Naive thymus-derived CD4-positive, alpha-beta T cell (primary cell): ENCODE measurements at regions not wholly inside any gene's neighbourhood (a gene's known extent, or its start where the extent isn't known, plus 50 kb on each side); places are given as distances from the start of the nearest gene placed in this dataset.
A peak's percentile ranks its signal among the peaks of the same experiment; 100 is the strongest.

Experiments
- ATAC-seq: fragments of 150-1000 bp; cut with Tn5 transposase; 2 replicates; pipeline ENCODE4 v1.10.0; 2021; ENCODE audit warnings: mild to moderate bottlenecking, moderate library complexity
- CTCF ChIA-PET: fragments of 350-600 bp; sonication (Branson Sonifier 250); formaldehyde crosslinking; loops from one replicate; lab custom pipeline; 2021; ENCODE audit warnings: antibody characterized with exemption; lab: Charles Lee
- POLR2A ChIA-PET: fragments of 350-600 bp; sonication (Branson Sonifier 250); formaldehyde crosslinking; loops from one replicate; lab custom pipeline; 2021; ENCODE audit warnings: antibody characterized with exemption, inconsistent platforms; lab: Charles Lee
- DNase-seq, 9 donors: peaks; one replicate each; pipeline versions ENCODE4 v3.0.0 to v3.0.0-alpha.2; 2020 to 2022; ENCODE audit warnings: mixed read lengths in 1 of 9
- H3K27ac ChIP-seq: one replicate; pipeline ENCODE4 v1.7.0; 2013; ENCODE audit warnings: mild to moderate bottlenecking, low read depth, low read length, moderate library complexity
- H3K27me3 ChIP-seq, 2 donors: one replicate each; pipeline ENCODE4 v1.7.0; 2013; ENCODE audit warnings: low read length in 2 of 2, mild to moderate bottlenecking in 2 of 2, moderate library complexity in 2 of 2; ENCODE audit not compliant: control insufficient read depth in 2 of 2, insufficient read depth in 2 of 2
- H3K36me3 ChIP-seq, 3 experiments: 1 replicate in 2 of 3; 2 replicates in 1 of 3; pipeline ENCODE4 v1.7.0; 2013; ENCODE audit warnings: low read length in 3 of 3, mild to moderate bottlenecking in 3 of 3, moderate library complexity in 1 of 3; ENCODE audit not compliant: insufficient read depth in 3 of 3, control insufficient read depth in 2 of 3
- H3K4me1 ChIP-seq, 2 donors: one replicate each; pipeline ENCODE4 v1.7.0; 2013; ENCODE audit warnings: low read length in 2 of 2, mild to moderate bottlenecking in 2 of 2, moderate library complexity in 1 of 2; ENCODE audit not compliant: control insufficient read depth in 2 of 2, insufficient read depth in 2 of 2
- H3K4me3 ChIP-seq: 2 replicates; pipeline ENCODE4 v1.7.0; 2013; ENCODE audit warnings: mild to moderate bottlenecking, low read length
- H3K9me3 ChIP-seq, 3 experiments: 1 replicate in 2 of 3; 2 replicates in 1 of 3; pipeline ENCODE4 v1.7.0; 2013; ENCODE audit warnings: low read length in 3 of 3; ENCODE audit not compliant: control insufficient read depth in 2 of 3
- H3K27ac Mint-ChIP-seq, 9 donors: one replicate each; pipeline ENCODE4 v1.8.0; 2020 to 2022; ENCODE audit warnings: mixed read lengths in 9 of 9, mild to moderate bottlenecking in 8 of 9, moderate library complexity in 5 of 9, inconsistent platforms in 2 of 9
- H3K27me3 Mint-ChIP-seq, 5 donors: one replicate each; pipeline ENCODE4 v1.8.0; 2021 to 2022; ENCODE audit warnings: mixed read lengths in 5 of 5, mild to moderate bottlenecking in 1 of 5
- H3K36me3 Mint-ChIP-seq, 5 donors: one replicate each; pipeline ENCODE4 v1.8.0; 2020 to 2022; ENCODE audit warnings: mixed read lengths in 5 of 5, mild to moderate bottlenecking in 3 of 5, inconsistent platforms in 1 of 5
- H3K4me1 Mint-ChIP-seq, 7 donors: one replicate each; pipeline ENCODE4 v1.8.0; 2020 to 2022; ENCODE audit warnings: mixed read lengths in 7 of 7, mild to moderate bottlenecking in 3 of 7, inconsistent platforms in 1 of 7
- H3K4me3 Mint-ChIP-seq, 10 donors: one replicate each; pipeline ENCODE4 v1.8.0; 2020 to 2022; ENCODE audit warnings: mild to moderate bottlenecking in 10 of 10, mixed read lengths in 10 of 10, moderate library complexity in 6 of 10, inconsistent platforms in 2 of 10
- H3K9me3 Mint-ChIP-seq, 11 donors: one replicate each; pipeline ENCODE4 v1.8.0; 2020 to 2022; ENCODE audit warnings: mixed read lengths in 11 of 11, mild to moderate bottlenecking in 4 of 11, inconsistent platforms in 1 of 11, moderate library complexity in 1 of 11
- intact Hi-C, 2 donors: fragments of 100-400 bp; cut with micrococcal nuclease; formaldehyde crosslinking; loops; one replicate each; pipeline ENCODE4 v1.15.1; 2023

GRCh38 chr1:104440011-104440410, 690.3 kb downstream of the AMY1C start:
- H3K4me3 ChIP-seq: no peak overlapping the region
- Mint-ChIP-seq H3K36me3 (no peaks in the 10 kb centered on the region), H3K9me3 (peaks cover 1 to 37% (median 14%) of the 10 kb centered on the region in 11 donors), H3K27me3 (no peaks in the 10 kb centered on the region), H3K4me1 (no peaks in the 10 kb centered on the region), H3K27ac (no peak overlapping the region), H3K4me3 (no peak overlapping the region)
- no peaks in the 10 kb centered on the region for H3K4me1 ChIP-seq
- no peaks in the 10 kb centered on the region for H3K36me3 ChIP-seq
- H3K27ac ChIP-seq: no peak overlapping the region
- intact Hi-C loops: no loop called here
- ChIA-PET POLR2A (no interaction called here), CTCF (no interaction called here)
- ATAC-seq (no peak), DNase-seq (no peak)
- H3K27me3 ChIP-seq: no peaks in the 10 kb centered on the region
- no peaks in the 10 kb centered on the region for H3K9me3 ChIP-seq

GRCh38 chr1:104456724-104457123, 707.0 kb downstream of the AMY1C start:
- DNase-seq (no peak), ATAC-seq (no peak)
- H3K4me3 Mint-ChIP-seq: no peak overlapping the region
- Histone ChIP-seq H3K27ac (no peak overlapping the region), H3K4me3 (no peak overlapping the region), H3K36me3 (no peaks in the 10 kb centered on the region), H3K9me3 (peaks cover 0 to 17% (median 0%) of the 10 kb centered on the region in 3 experiments), H3K4me1 (no peaks in the 10 kb centered on the region), H3K27me3 (no peaks in the 10 kb centered on the region)
- intact Hi-C loops: no loop called here
- peaks cover 5 to 48% (median 25%) of the 10 kb centered on the region in 11 donors for H3K9me3 Mint-ChIP-seq
- no peak overlapping the region for H3K27ac Mint-ChIP-seq
- no peaks in the 10 kb centered on the region for H3K4me1 Mint-ChIP-seq
- CTCF ChIA-PET: no interaction called here
- POLR2A ChIA-PET: no interaction called here
- H3K27me3 Mint-ChIP-seq: no peaks in the 10 kb centered on the region
- H3K36me3 Mint-ChIP-seq: peaks cover 0 to 10% (median 0%) of the 10 kb centered on the region in 5 donors

- CTCF ChIA-PET: no interaction called here
Observed at GRCh38 chr1:104459886-104460285, 710.2 kb downstream of the AMY1C start.

GRCh38 chr1:104460880-104461279, 711.2 kb downstream of the AMY1C start:
- no peak overlapping the region for H3K27ac ChIP-seq
- H3K27me3 ChIP-seq: no peaks in the 10 kb centered on the region
- DNase-seq (no peak), ATAC-seq (no peak)
- Mint-ChIP-seq H3K4me1 (no peaks in the 10 kb centered on the region), H3K27me3 (no peaks in the 10 kb centered on the region), H3K4me3 (no peak overlapping the region), H3K9me3 (peaks cover 5 to 59% (median 20%) of the 10 kb centered on the region in 11 donors), H3K27ac (no peak overlapping the region), H3K36me3 (peaks cover 0 to 4% (median 0%) of the 10 kb centered on the region in 5 donors)
- H3K4me3 ChIP-seq: no peak overlapping the region
- intact Hi-C loops: no loop called here
- CTCF ChIA-PET: no interaction called here
- no peaks in the 10 kb centered on the region for H3K36me3 ChIP-seq
- POLR2A ChIA-PET: no interaction called here
- peaks cover 0 to 14% (median 0%) of the 10 kb centered on the region in 3 experiments for H3K9me3 ChIP-seq
- no peaks in the 10 kb centered on the region for H3K4me1 ChIP-seq

More at GRCh38 chr1:104459886-104460285, 710.2 kb downstream of the AMY1C start:
- Mint-ChIP-seq H3K9me3 (peaks cover 7 to 59% (median 21%) of the 10 kb centered on the region in 11 donors), H3K27ac (no peak overlapping the region), H3K4me3 (no peak overlapping the region), H3K4me1 (no peaks in the 10 kb centered on the region), H3K27me3 (no peaks in the 10 kb centered on the region), H3K36me3 (peaks cover 0 to 4% (median 0%) of the 10 kb centered on the region in 5 donors)
- H3K27ac ChIP-seq: no peak overlapping the region
- no peak for ATAC-seq
- intact Hi-C loops: no loop called here
- POLR2A ChIA-PET: no interaction called here
- H3K4me1 ChIP-seq: no peaks in the 10 kb centered on the region
- no peak overlapping the region for H3K4me3 ChIP-seq
- no peaks in the 10 kb centered on the region for H3K27me3 ChIP-seq
- peaks cover 0 to 14% (median 0%) of the 10 kb centered on the region in 3 experiments for H3K9me3 ChIP-seq
- no peak for DNase-seq
- no peaks in the 10 kb centered on the region for H3K36me3 ChIP-seq

DNA sequence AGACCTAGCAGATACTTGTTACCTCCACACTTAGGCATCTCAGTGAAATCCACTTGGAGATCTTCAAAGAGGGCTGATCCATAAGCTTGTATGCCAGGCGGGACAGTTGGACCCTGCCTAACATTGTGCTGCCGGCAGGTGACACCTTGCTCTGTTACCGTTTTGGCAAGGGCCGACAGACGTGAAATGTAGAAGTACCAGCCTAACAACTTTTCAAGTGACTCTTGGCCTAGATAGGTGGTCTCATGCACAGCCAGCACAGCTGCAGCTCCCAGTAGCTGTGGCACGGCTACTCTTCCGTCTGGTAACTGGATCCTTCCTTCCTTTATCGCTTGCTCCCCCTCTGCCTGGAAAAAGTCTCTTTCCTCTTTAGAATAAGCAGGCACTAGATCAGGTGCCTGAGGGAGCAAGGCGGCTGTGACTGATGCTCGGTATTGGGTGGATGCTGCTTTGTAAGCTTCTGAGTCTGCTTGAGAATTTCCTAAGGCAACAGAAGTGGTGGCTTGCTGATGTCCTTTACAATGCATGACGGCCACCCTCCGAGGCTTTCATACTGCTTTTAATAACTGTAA, 713.5 kb downstream of the AMY1C start:
- DNase-seq (no peak), ATAC-seq (no peak)
- Histone ChIP-seq H3K4me3 (no peak overlapping the region), H3K36me3 (no peaks in the 10 kb centered on the region), H3K27ac (no peak overlapping the region), H3K9me3 (peaks cover 0 to 19% (median 0%) of the 10 kb centered on the region in 3 experiments), H3K27me3 (no peaks in the 10 kb centered on the region), H3K4me1 (no peaks in the 10 kb centered on the region)
- intact Hi-C loops: no loop called here
- ChIA-PET CTCF (no interaction called here), POLR2A (no interaction called here)
- Mint-ChIP-seq H3K9me3 (peaks cover 0 to 72% (median 27%) of the 10 kb centered on the region in 11 donors), H3K27me3 (no peaks in the 10 kb centered on the region), H3K4me3 (no peak overlapping the region), H3K27ac (no peak overlapping the region), H3K36me3 (peaks cover 0 to 4% (median 0%) of the 10 kb centered on the region in 5 donors), H3K4me1 (peaks cover 0 to 3% (median 0%) of the 10 kb centered on the region in 7 donors)

GRCh38 chr1:104466068-104466467, 716.4 kb downstream of the AMY1C start:
- no peaks in the 10 kb centered on the region for H3K4me1 ChIP-seq
- ChIA-PET POLR2A (no interaction called here), CTCF (no interaction called here)
- H3K27ac Mint-ChIP-seq: no peak overlapping the region
- peaks cover 0 to 3% (median 0%) of the 10 kb centered on the region in 7 donors for H3K4me1 Mint-ChIP-seq
- no peaks in the 10 kb centered on the region for H3K27me3 Mint-ChIP-seq
- no peak overlapping the region for H3K4me3 Mint-ChIP-seq
- peaks cover 0 to 5% (median 0%) of the 10 kb centered on the region in 3 experiments for H3K9me3 ChIP-seq
- peaks cover 3 to 59% (median 17%) of the 10 kb centered on the region in 11 donors for H3K9me3 Mint-ChIP-seq
- H3K27me3 ChIP-seq: no peaks in the 10 kb centered on the region
- H3K36me3 Mint-ChIP-seq: peaks cover 0 to 4% (median 0%) of the 10 kb centered on the region in 5 donors
- no peak overlapping the region for H3K27ac ChIP-seq
- intact Hi-C loops: no loop called here
- DNase-seq: no peak
- ATAC-seq: no peak
- H3K4me3 ChIP-seq: no peak overlapping the region
- H3K36me3 ChIP-seq: no peaks in the 10 kb centered on the region

DNA sequence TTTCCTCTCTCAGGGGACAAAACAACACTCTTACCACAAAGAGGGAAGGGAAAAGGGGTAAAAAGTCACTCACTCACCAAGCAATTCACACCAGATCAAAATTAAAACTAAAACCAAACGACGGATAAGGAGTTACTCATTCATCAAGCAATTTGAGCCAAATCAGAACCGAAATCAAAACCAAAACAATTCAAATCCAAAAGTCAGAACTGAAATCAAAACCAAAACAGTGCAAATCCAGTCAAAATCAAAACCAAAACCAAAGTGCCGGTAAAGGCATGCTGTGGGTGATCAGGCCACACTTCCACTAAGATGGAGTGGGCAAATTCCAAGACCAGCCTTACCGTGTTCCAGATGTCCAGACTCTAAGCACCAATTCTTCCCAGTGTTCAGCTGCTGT, 717.9 kb downstream of the AMY1C start:
- ATAC-seq: no peak
- H3K9me3 ChIP-seq: peaks cover 0 to 5% (median 0%) of the 10 kb centered on the region in 3 experiments
- no peak overlapping the region for H3K27ac ChIP-seq
- Mint-ChIP-seq H3K36me3 (peaks cover 0 to 4% (median 0%) of the 10 kb centered on the region in 5 donors), H3K4me1 (peaks cover 0 to 3% (median 0%) of the 10 kb centered on the region in 7 donors), H3K9me3 (peaks cover 4 to 49% (median 12%) of the 10 kb centered on the region in 11 donors), H3K27ac (peak overlapping the region in 1 of 9 donors; percentile 48), H3K4me3 (peak overlapping the region in 1 of 10 donors; percentile 1), H3K27me3 (no peaks in the 10 kb centered on the region)
- intact Hi-C loops: no loop called here
- ChIA-PET CTCF (no interaction called here), POLR2A (no interaction called here)
- no peaks in the 10 kb centered on the region for H3K36me3 ChIP-seq
- H3K27me3 ChIP-seq: no peaks in the 10 kb centered on the region
- DNase-seq: no peak
- no peak overlapping the region for H3K4me3 ChIP-seq
- no peaks in the 10 kb centered on the region for H3K4me1 ChIP-seq
